ENCODE measurements at regions not wholly inside any gene's neighbourhood (a gene's known extent, or its start where the extent isn't known, plus 50 kb on each side); places are given as distances from the start of the nearest gene placed in this dataset.

DNA sequence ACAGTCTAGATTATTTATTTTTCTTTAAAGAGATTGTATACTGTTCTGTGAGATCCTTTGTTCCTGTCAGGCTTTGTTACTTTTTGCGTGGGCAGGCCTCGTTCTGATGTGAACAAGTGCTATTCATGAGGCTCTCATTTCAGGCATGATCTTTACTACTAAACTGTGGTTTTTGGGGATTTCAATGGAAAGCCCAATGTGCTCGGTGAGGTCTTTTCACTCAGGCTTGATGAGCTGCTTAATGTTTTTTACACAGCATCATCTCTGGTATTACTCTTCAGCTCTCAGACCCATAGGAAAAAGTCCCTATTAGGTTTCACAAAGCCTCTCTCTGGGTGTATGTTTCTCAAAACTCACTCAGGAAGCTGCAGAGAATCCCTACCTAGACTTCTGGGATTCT lies 419.4 kb downstream of the GPATCH2 start:
- TF ChIP-seq, protein P1, sequence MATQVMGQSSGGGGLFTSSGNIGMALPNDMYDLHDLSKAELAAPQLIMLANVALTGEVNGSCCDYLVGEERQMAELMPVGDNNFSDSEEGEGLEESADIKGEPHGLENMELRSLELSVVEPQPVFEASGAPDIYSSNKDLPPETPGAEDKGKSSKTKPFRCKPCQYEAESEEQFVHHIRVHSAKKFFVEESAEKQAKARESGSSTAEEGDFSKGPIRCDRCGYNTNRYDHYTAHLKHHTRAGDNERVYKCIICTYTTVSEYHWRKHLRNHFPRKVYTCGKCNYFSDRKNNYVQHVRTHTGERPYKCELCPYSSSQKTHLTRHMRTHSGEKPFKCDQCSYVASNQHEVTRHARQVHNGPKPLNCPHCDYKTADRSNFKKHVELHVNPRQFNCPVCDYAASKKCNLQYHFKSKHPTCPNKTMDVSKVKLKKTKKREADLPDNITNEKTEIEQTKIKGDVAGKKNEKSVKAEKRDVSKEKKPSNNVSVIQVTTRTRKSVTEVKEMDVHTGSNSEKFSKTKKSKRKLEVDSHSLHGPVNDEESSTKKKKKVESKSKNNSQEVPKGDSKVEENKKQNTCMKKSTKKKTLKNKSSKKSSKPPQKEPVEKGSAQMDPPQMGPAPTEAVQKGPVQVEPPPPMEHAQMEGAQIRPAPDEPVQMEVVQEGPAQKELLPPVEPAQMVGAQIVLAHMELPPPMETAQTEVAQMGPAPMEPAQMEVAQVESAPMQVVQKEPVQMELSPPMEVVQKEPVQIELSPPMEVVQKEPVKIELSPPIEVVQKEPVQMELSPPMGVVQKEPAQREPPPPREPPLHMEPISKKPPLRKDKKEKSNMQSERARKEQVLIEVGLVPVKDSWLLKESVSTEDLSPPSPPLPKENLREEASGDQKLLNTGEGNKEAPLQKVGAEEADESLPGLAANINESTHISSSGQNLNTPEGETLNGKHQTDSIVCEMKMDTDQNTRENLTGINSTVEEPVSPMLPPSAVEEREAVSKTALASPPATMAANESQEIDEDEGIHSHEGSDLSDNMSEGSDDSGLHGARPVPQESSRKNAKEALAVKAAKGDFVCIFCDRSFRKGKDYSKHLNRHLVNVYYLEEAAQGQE (IDR thresholded peaks at IDR 0.05; ENCODE audit: insufficient read depth in 1 of 2, low read depth in 2 of 2, low read length in 2 of 2) = no peak
- TF ChIP-seq POLR2AphosphoS5 (IDR thresholded peaks at IDR 0.05; ENCODE audit: low read depth, low read length) (no peak), SIN3A (IDR thresholded peaks at IDR 0.05; ENCODE audit: borderline replicate concordance, insufficient read depth, low read length) (no peak)

Measured in PFSK-1 (cell line).